HEK293 (cell line): ENCODE measurements at regions not wholly inside any gene's neighbourhood (a gene's known extent, or its start where the extent isn't known, plus 50 kb on each side); places are given as distances from the start of the nearest gene placed in this dataset.

Experiments used
- CTCF ChIA-PET: fragments of 350-600 bp; formaldehyde crosslinking; extraction: SDS; loops from one replicate; lab custom pipeline; 2021; ENCODE audit warnings: antibody characterized with exemption; lab: Yijun Ruan, JAX
- POLR2A ChIA-PET: fragments of 300-600 bp; formaldehyde crosslinking; extraction: SDS; loops from one replicate; lab custom pipeline; 2020; ENCODE audit warnings: antibody characterized with exemption, inconsistent platforms; lab: Yijun Ruan, JAX
- H3K27ac ChIP-seq: fragments of 200-500 bp; sonication (Bioruptor generic); 2 replicates; pipeline ENCODE4 v1.5.1; 2014; ENCODE audit warnings: low read depth, low read length, control low read depth, inconsistent platforms; ENCODE audit errors: extremely low read depth
- H3K36me3 ChIP-seq, 2 experiments: fragments of 200-500 bp in 1 of 2; sonication (Bioruptor generic) in 1 of 2; 1 replicate in 1 of 2; 2 replicates in 1 of 2; pipeline ENCODE4 v1.5.1; 2014 to 2017; ENCODE audit warnings: inconsistent platforms in 2 of 2, low read length in 2 of 2; ENCODE audit not compliant: control insufficient read depth in 2 of 2, insufficient read depth in 1 of 2
- H3K4me1 ChIP-seq: fragments of 200-500 bp; sonication (Bioruptor generic); 2 replicates; pipeline ENCODE4 v1.5.1; 2014; ENCODE audit warnings: mild to moderate bottlenecking, low read length, inconsistent platforms; ENCODE audit not compliant: control insufficient read depth, insufficient read depth
- H3K4me3 ChIP-seq: 2 replicates; pipeline ENCODE4 v1.5.1; 2011; ENCODE audit warnings: low read depth, mild to moderate bottlenecking, control low read depth, low read length, moderate library complexity
- H3K9me3 ChIP-seq: fragments of 200-500 bp; sonication (Bioruptor generic); 2 replicates; pipeline ENCODE4 v1.5.1; 2014; ENCODE audit warnings: low read depth, low read length, inconsistent platforms; ENCODE audit not compliant: control insufficient read depth, insufficient read depth
- BCL11B ChIP-seq: fragments of 450-650 bp; formaldehyde crosslinking; IDR thresholded peaks from 2 replicates; pipeline ENCODE4 v1.5.1; 2016; ENCODE audit warnings: low read depth, missing biosample characterization, missing genetic modification characterization
- FEZF1 ChIP-seq: fragments of 450-650 bp; formaldehyde crosslinking; IDR thresholded peaks from 2 replicates; pipeline ENCODE4 v1.5.1; 2016; ENCODE audit warnings: missing biosample characterization, missing genetic modification characterization
- GLI4 ChIP-seq: fragments of 450-650 bp; formaldehyde crosslinking; IDR thresholded peaks from 2 replicates; pipeline ENCODE4 v1.5.1; 2016; ENCODE audit warnings: missing biosample characterization, missing genetic modification characterization
- GLIS2 ChIP-seq: fragments of 450-650 bp; formaldehyde crosslinking; IDR thresholded peaks from 2 replicates; pipeline ENCODE4 v1.5.1; 2016; ENCODE audit warnings: missing biosample characterization, missing genetic modification characterization
- HOXA7 ChIP-seq: sonication (generic); formaldehyde crosslinking; IDR thresholded peaks from 2 replicates; pipeline ENCODE4 v1.8.1; 2022; ENCODE audit warnings: missing genetic modification reagents, borderline replicate concordance
- KLF10 ChIP-seq: fragments of 450-650 bp; IDR thresholded peaks from 2 replicates; pipeline ENCODE4 v1.5.1; 2018; ENCODE audit warnings: missing biosample characterization, mild to moderate bottlenecking, missing genetic modification characterization
- ZFP41 ChIP-seq: fragments of 450-650 bp; formaldehyde crosslinking; IDR thresholded peaks from 2 replicates; pipeline ENCODE4 v1.5.1; 2016; ENCODE audit warnings: missing biosample characterization, missing genetic modification characterization, borderline replicate concordance
- ZNF112 ChIP-seq: fragments of 450-650 bp; formaldehyde crosslinking; IDR thresholded peaks from 2 replicates; pipeline ENCODE4 v1.5.0; 2017; ENCODE audit warnings: missing biosample characterization, missing genetic modification characterization
- ZNF132 ChIP-seq: fragments of 450-650 bp; formaldehyde crosslinking; IDR thresholded peaks from 2 replicates; pipeline ENCODE4 v1.5.1; 2017; ENCODE audit warnings: missing biosample characterization, missing genetic modification characterization, borderline replicate concordance
- ZNF138 ChIP-seq: fragments of 450-650 bp; formaldehyde crosslinking; IDR thresholded peaks from 2 replicates; pipeline ENCODE4 v1.5.1; 2016; ENCODE audit warnings: missing biosample characterization, missing genetic modification characterization, borderline replicate concordance
- ZNF146 ChIP-seq: fragments of 450-650 bp; formaldehyde crosslinking; IDR thresholded peaks from 2 replicates; pipeline ENCODE4 v1.5.1; 2016; ENCODE audit warnings: missing biosample characterization, missing genetic modification characterization
- ZNF157 ChIP-seq: fragments of 450-650 bp; formaldehyde crosslinking; IDR thresholded peaks from 2 replicates; pipeline ENCODE4 v1.5.1; 2016; ENCODE audit warnings: missing biosample characterization, missing genetic modification characterization
- ZNF169 ChIP-seq: fragments of 450-650 bp; formaldehyde crosslinking; IDR thresholded peaks from 2 replicates; pipeline ENCODE4 v1.5.1; 2016; ENCODE audit warnings: missing biosample characterization, missing genetic modification characterization
- ZNF175 ChIP-seq: fragments of 450-650 bp; formaldehyde crosslinking; IDR thresholded peaks from 2 replicates; pipeline ENCODE4 v1.5.1; 2016; ENCODE audit warnings: missing biosample characterization, missing genetic modification characterization
- ZNF221 ChIP-seq: fragments of 450-650 bp; formaldehyde crosslinking; IDR thresholded peaks from 2 replicates; pipeline ENCODE4 v1.5.1; 2017; ENCODE audit warnings: missing biosample characterization, missing genetic modification characterization, borderline replicate concordance
- ZNF266 ChIP-seq: fragments of 450-650 bp; formaldehyde crosslinking; IDR thresholded peaks from 2 replicates; pipeline ENCODE4 v1.5.1; 2016; ENCODE audit warnings: missing biosample characterization, missing genetic modification characterization, low read depth
- ZNF335 ChIP-seq: fragments of 450-650 bp; formaldehyde crosslinking; conservative IDR thresholded peaks from 2 replicates; pipeline ENCODE4 v1.5.1; 2016; ENCODE audit warnings: missing biosample characterization, missing genetic modification characterization
- ZNF366 ChIP-seq: fragments of 450-650 bp; formaldehyde crosslinking; conservative IDR thresholded peaks from 2 replicates; pipeline ENCODE4 v1.5.1; 2016; ENCODE audit warnings: missing biosample characterization, missing genetic modification characterization
- ZNF394 ChIP-seq: fragments of 450-650 bp; formaldehyde crosslinking; IDR thresholded peaks from 2 replicates; pipeline ENCODE4 v1.5.1; 2016; ENCODE audit warnings: missing biosample characterization, missing genetic modification characterization, mild to moderate bottlenecking, moderate library complexity, borderline replicate concordance
- ZNF513 ChIP-seq: fragments of 450-650 bp; IDR thresholded peaks from 2 replicates; pipeline ENCODE4 v1.5.1; 2018; ENCODE audit warnings: missing biosample characterization, missing genetic modification characterization
- ZNF549 ChIP-seq: fragments of 450-650 bp; IDR thresholded peaks from 2 replicates; pipeline ENCODE4 v1.5.1; 2018; ENCODE audit warnings: missing biosample characterization, missing genetic modification characterization, mild to moderate bottlenecking, inconsistent platforms, moderate library complexity
- ZNF561 ChIP-seq: fragments of 450-650 bp; IDR thresholded peaks from 2 replicates; pipeline ENCODE4 v1.5.1; 2018; ENCODE audit warnings: missing biosample characterization, missing genetic modification characterization, borderline replicate concordance
- ZNF600 ChIP-seq: fragments of 450-650 bp; formaldehyde crosslinking; IDR thresholded peaks from 2 replicates; pipeline ENCODE4 v1.5.1; 2016; ENCODE audit warnings: missing biosample characterization, missing genetic modification characterization
- ZNF645 ChIP-seq: fragments of 450-650 bp; formaldehyde crosslinking; IDR thresholded peaks from 2 replicates; pipeline ENCODE4; 2016; ENCODE audit warnings: missing biosample characterization, missing genetic modification characterization
- ZNF658 ChIP-seq: fragments of 450-650 bp; formaldehyde crosslinking; IDR thresholded peaks from 2 replicates; pipeline ENCODE4; 2016; ENCODE audit warnings: missing biosample characterization, missing genetic modification characterization
- ZNF76 ChIP-seq: fragments of 450-650 bp; formaldehyde crosslinking; IDR thresholded peaks from 2 replicates; pipeline ENCODE4; 2016; ENCODE audit warnings: low read depth, missing biosample characterization, missing genetic modification characterization, borderline replicate concordance
- ZNF830 ChIP-seq: fragments of 450-650 bp; IDR thresholded peaks from 2 replicates; pipeline ENCODE4 v1.5.0; 2018; ENCODE audit warnings: missing biosample characterization, missing genetic modification characterization, low read depth, mild to moderate bottlenecking, moderate library complexity
- ZNF837 ChIP-seq: fragments of 450-650 bp; formaldehyde crosslinking; IDR thresholded peaks from 2 replicates; pipeline ENCODE4 v1.5.1; 2016; ENCODE audit warnings: missing biosample characterization, missing genetic modification characterization

GRCh38 chr2:149729586-149729985, 142.0 kb upstream of the MMADHC start (continued):
- TF ChIP-seq KLF10 (tag by site-specific recombination) = no peak
- no peak for TF ChIP-seq ZNF549 (tag by site-specific recombination)
- TF ChIP-seq BCL11B (tag by site-specific recombination) = no peak
- TF ChIP-seq ZNF394 (tag by site-specific recombination) = no peak
- TF ChIP-seq ZNF146 = no peak

GRCh38 chr2:149727927-149728326, 140.4 kb upstream of the MMADHC start:
- H3K27ac ChIP-seq = no peak overlapping the region
- POLR2A ChIA-PET = no interaction called here
- CTCF ChIA-PET = no interaction called here

GRCh38 chr2:149725234-149725633, 137.7 kb upstream of the MMADHC start:
- Histone ChIP-seq H3K9me3 (no peaks in the 10 kb centered on the region), H3K27ac (no peak overlapping the region), H3K4me1 (no peaks in the 10 kb centered on the region), H3K4me3 (no peak overlapping the region), H3K36me3 (no peaks in the 10 kb centered on the region)
- ChIA-PET CTCF (interaction anchor here (1.7 kb wide), 1 partner anchor 9 kb away, joined by 5 read pairs; no protein-coding TSS in a partner anchor), POLR2A (no interaction called here)
- TF ChIP-seq ZNF266 (tag by site-specific recombination) (no peak), HOXA7 (CRISPR knock-in tag) (no peak), ZNF561 (tag by site-specific recombination) (no peak), GLI4 (tag by site-specific recombination) (no peak), ZNF658 (tag by site-specific recombination) (no peak), ZNF138 (tag by site-specific recombination) (no peak), ZNF830 (tag by site-specific recombination) (no peak), ZNF76 (no peak), ZNF335 (tag by site-specific recombination) (no peak)

More at GRCh38 chr2:149727927-149728326, 140.4 kb upstream of the MMADHC start:
- Histone ChIP-seq H3K4me3 (no peak overlapping the region), H3K36me3 (no peaks in the 10 kb centered on the region), H3K4me1 (peaks cover 10% of the 10 kb centered on the region; the same call in 1 of the 2 replicates), H3K9me3 (no peaks in the 10 kb centered on the region)
- no peak for TF ChIP-seq ZNF837
- no peak for TF ChIP-seq FEZF1 (tag by site-specific recombination)
- no peak for TF ChIP-seq ZNF175
- no peak for TF ChIP-seq ZNF366 (tag by site-specific recombination)
- no peak for TF ChIP-seq GLIS2 (tag by site-specific recombination)
- TF ChIP-seq ZNF513 (tag by site-specific recombination) = no peak
- no peak for TF ChIP-seq ZNF549 (tag by site-specific recombination)

GRCh38 chr2:149724091-149724490, 136.5 kb upstream of the MMADHC start:
- POLR2A ChIA-PET = no interaction called here
- H3K4me1 ChIP-seq = no peaks in the 10 kb centered on the region
- no peaks in the 10 kb centered on the region for H3K36me3 ChIP-seq
- H3K9me3 ChIP-seq = no peaks in the 10 kb centered on the region
- H3K27ac ChIP-seq = no peak overlapping the region
- CTCF ChIA-PET = no interaction called here
- no peak overlapping the region for H3K4me3 ChIP-seq
- TF ChIP-seq ZNF645 (tag by site-specific recombination) = no peak
- no peak for TF ChIP-seq ZNF600 (tag by site-specific recombination)
- no peak for TF ChIP-seq ZFP41 (tag by site-specific recombination)
- no peak for TF ChIP-seq ZNF157 (tag by site-specific recombination)
- TF ChIP-seq ZNF169 = no peak
- no peak for TF ChIP-seq ZNF221
- TF ChIP-seq ZNF112 (tag by site-specific recombination) = no peak
- TF ChIP-seq ZNF132 (tag by site-specific recombination) = no peak
